ENCODE measurements at regions not wholly inside any gene's neighbourhood (a gene's known extent, or its start where the extent isn't known, plus 50 kb on each side); places are given as distances from the start of the nearest gene placed in this dataset.

GRCh38 chr3:177282119-177282655, 84.9 kb upstream of the TBL1XR1 start:
- TF ChIP-seq POLR2A (IDR thresholded peaks at IDR 0.05; ENCODE audit: low read depth, low read length) (no peak), TAF1 (IDR thresholded peaks at IDR 0.05; ENCODE audit: low read depth, low read length) (no peak), POLR2AphosphoS5 (IDR thresholded peaks at IDR 0.05; ENCODE audit: low read depth, low read length) (no peak), PAX5 (IDR thresholded peaks at IDR 0.05; ENCODE audit: insufficient read depth, low read length, severe bottlenecking) (no peak)

Measured in GM12891 (cell line).